ENCODE measurements at regions not wholly inside any gene's neighbourhood (a gene's known extent, or its start where the extent isn't known, plus 50 kb on each side); places are given as distances from the start of the nearest gene placed in this dataset.

- TF ChIP-seq POLR2A (IDR thresholded peaks at IDR 0.05; ENCODE audit: low read length) (no peak), GATA1 (IDR thresholded peaks at IDR 0.05; ENCODE audit: low read depth, low read length) (no peak)
Observed at GRCh38 chr15:59838900-59839299, 149.8 kb upstream of the BNIP2 start.
